Lower lobe of right lung (tissue), 2 donors: ENCODE measurements at regions not wholly inside any gene's neighbourhood (a gene's known extent, or its start where the extent isn't known, plus 50 kb on each side); places are given as distances from the start of the nearest gene placed in this dataset.
A peak's percentile ranks its signal among the peaks of the same experiment; 100 is the strongest.

Source experiments
- ATAC-seq, 2 donors: fragments of 200-7000 bp; cut with Tn5 transposase; one replicate each; pipeline ENCODE4 v1.9.1; 2020 to 2022; ENCODE audit warnings: mild to moderate bottlenecking in 2 of 2, moderate library complexity in 2 of 2
- DNase-seq: peaks from one replicate; pipeline ENCODE4 v3.0.0-alpha.2; 2020
- H3K27ac ChIP-seq: fragments of 200-600 bp; one replicate; pipeline ENCODE4 v1.8.0; 2022
- H3K27me3 ChIP-seq: fragments of 200-600 bp; one replicate; pipeline ENCODE4 v1.8.0; 2022; ENCODE audit warnings: low read depth
- H3K36me3 ChIP-seq: fragments of 200-600 bp; one replicate; pipeline ENCODE4 v1.8.0; 2022; ENCODE audit warnings: mild to moderate bottlenecking
- H3K4me1 ChIP-seq: fragments of 200-600 bp; one replicate; pipeline ENCODE4 v1.8.0; 2022
- H3K4me3 ChIP-seq: fragments of 200-600 bp; one replicate; pipeline ENCODE4 v1.8.0; 2022; ENCODE audit warnings: mild to moderate bottlenecking
- H3K9me3 ChIP-seq: fragments of 200-600 bp; one replicate; pipeline ENCODE4 v1.8.0; 2022
- CTCF ChIP-seq: fragments of 200-600 bp; IDR thresholded peaks from one replicate; pipeline ENCODE4 v1.8.0; 2022; ENCODE audit warnings: antibody characterized with exemption, mild to moderate bottlenecking
- intact Hi-C: fragments of 100-400 bp; cut with DNase I; formaldehyde crosslinking; loops from one replicate; pipeline ENCODE4 v1.11.0; 2022
- donor health status: DM: no; HTN: yes; CAD: no; lungs with severe emphysema.

GRCh38 chr12:60863421-60863820 lies 1267.6 kb downstream of the SLC16A7 start:
- TF ChIP-seq CTCF: no peak
- Histone ChIP-seq H3K9me3 (no peaks in the 10 kb centered on the region), H3K36me3 (no peaks in the 10 kb centered on the region), H3K4me1 (no peaks in the 10 kb centered on the region), H3K27ac (no peak overlapping the region), H3K27me3 (no peaks in the 10 kb centered on the region), H3K4me3 (no peak overlapping the region)
- DNase-seq (no peak), ATAC-seq (no peak)
- intact Hi-C loops: no loop called here

- no peak overlapping the region for H3K4me3 ChIP-seq
- H3K27ac ChIP-seq: no peak overlapping the region
- intact Hi-C loops: no loop called here
- no peaks in the 10 kb centered on the region for H3K9me3 ChIP-seq
- no peaks in the 10 kb centered on the region for H3K4me1 ChIP-seq
- DNase-seq (peak; percentile 39), ATAC-seq (no peak)
- H3K36me3 ChIP-seq: no peaks in the 10 kb centered on the region
- no peaks in the 10 kb centered on the region for H3K27me3 ChIP-seq
- TF ChIP-seq CTCF: no peak
Measured at GRCh38 chr12:60872219-60872618, 1276.4 kb downstream of the SLC16A7 start.

- H3K4me3 ChIP-seq: no peak overlapping the region
- H3K36me3 ChIP-seq: no peaks in the 10 kb centered on the region
- ATAC-seq (peak in 1 of 2 donors; percentile 49), DNase-seq (no peak)
- no peaks in the 10 kb centered on the region for H3K9me3 ChIP-seq
- intact Hi-C loops: no loop called here
- no peak for TF ChIP-seq CTCF
- no peaks in the 10 kb centered on the region for H3K27me3 ChIP-seq
- no peak overlapping the region for H3K27ac ChIP-seq
- H3K4me1 ChIP-seq: no peaks in the 10 kb centered on the region
Measured at GRCh38 chr12:60872850-60873713, 1277.3 kb downstream of the SLC16A7 start.

- intact Hi-C loops: no loop called here
- Histone ChIP-seq H3K27me3 (no peaks in the 10 kb centered on the region), H3K4me3 (no peak overlapping the region), H3K4me1 (no peaks in the 10 kb centered on the region), H3K27ac (no peak overlapping the region), H3K9me3 (no peaks in the 10 kb centered on the region), H3K36me3 (no peaks in the 10 kb centered on the region)
- DNase-seq (no peak), ATAC-seq (no peak)
- TF ChIP-seq CTCF: no peak
Measured at GRCh38 chr12:60874091-60874490, 1278.3 kb downstream of the SLC16A7 start.

GRCh38 chr12:60920841-60921495 lies 1325.1 kb downstream of the SLC16A7 start:
- no peaks in the 10 kb centered on the region for H3K27me3 ChIP-seq
- DNase-seq: no peak
- H3K4me1 ChIP-seq: no peaks in the 10 kb centered on the region
- H3K9me3 ChIP-seq: no peaks in the 10 kb centered on the region
- H3K36me3 ChIP-seq: no peaks in the 10 kb centered on the region
- H3K4me3 ChIP-seq: no peak overlapping the region
- ATAC-seq: no peak
- TF ChIP-seq CTCF: no peak
- intact Hi-C loops: no loop called here
- H3K27ac ChIP-seq: no peak overlapping the region
